ENCODE measurements at regions not wholly inside any gene's neighbourhood (a gene's known extent, or its start where the extent isn't known, plus 50 kb on each side); places are given as distances from the start of the nearest gene placed in this dataset.

- Mint-ChIP-seq H3K36me3 (no peaks in the 10 kb centered on the region), H3K27me3 (ENCODE audit: low read depth) (no peaks in the 10 kb centered on the region), H3K9me3 (no peaks in the 10 kb centered on the region), H3K4me3 (no peak overlapping the region), H3K4me1 (peaks cover 48% of the 10 kb centered on the region), H3K27ac (no peak overlapping the region)
- POLR2A ChIA-PET = no interaction called here
- CTCF ChIA-PET = no interaction called here
- ATAC-seq (peak; percentile 57), DNase-seq (ENCODE audit: low spot score) (no peak)
- TF ChIP-seq TCF7 (CRISPR knock-in tag; IDR thresholded peaks at IDR 0.05; ENCODE audit: low read depth) (no peak), NFE2L1 (CRISPR knock-in tag; IDR thresholded peaks at IDR 0.05) (no peak), ZNF219 (CRISPR knock-in tag; IDR thresholded peaks at IDR 0.05; ENCODE audit: borderline replicate concordance) (no peak), ZNF423 (CRISPR knock-in tag; IDR thresholded peaks at IDR 0.05) (no peak), ZSCAN18 (CRISPR knock-in tag; IDR thresholded peaks at IDR 0.05) (no peak), E2F1 (CRISPR knock-in tag; IDR thresholded peaks at IDR 0.05) (no peak)
Observed at GRCh38 chr13:40485611-40486517, 180.6 kb downstream of the FOXO1 start.

- no peak for TF ChIP-seq ERG (CRISPR knock-in tag; IDR thresholded peaks at IDR 0.05)
- TF ChIP-seq TCF7 (CRISPR knock-in tag; IDR thresholded peaks at IDR 0.05; ENCODE audit: low read depth) = no peak
- no peak for TF ChIP-seq KAT7 (CRISPR knock-in tag; IDR thresholded peaks at IDR 0.05; ENCODE audit: borderline replicate concordance)
- TF ChIP-seq GTF2I (CRISPR knock-in tag; conservative IDR thresholded peaks at IDR 0.05) = no peak
- TF ChIP-seq ZNF121 (CRISPR knock-in tag; IDR thresholded peaks at IDR 0.05) = no peak
- no peak for TF ChIP-seq E2F4 (CRISPR knock-in tag; IDR thresholded peaks at IDR 0.05; ENCODE audit: borderline replicate concordance, low read depth)
- no peak for TF ChIP-seq ZBTB43 (CRISPR knock-in tag; IDR thresholded peaks at IDR 0.05)
- no peak for TF ChIP-seq ATF6 (CRISPR knock-in tag; IDR thresholded peaks at IDR 0.05)
- no peak for TF ChIP-seq SOX15 (CRISPR knock-in tag; IDR thresholded peaks at IDR 0.05)
- no peak for TF ChIP-seq ELF4 (CRISPR knock-in tag; IDR thresholded peaks at IDR 0.05; ENCODE audit: low read depth)
- TF ChIP-seq CREM (CRISPR knock-in tag; IDR thresholded peaks at IDR 0.05) = no peak
- no peak for TF ChIP-seq TEAD4 (CRISPR knock-in tag; IDR thresholded peaks at IDR 0.05)
- no peak for TF ChIP-seq NR2C2 (CRISPR knock-in tag; IDR thresholded peaks at IDR 0.05)
- TF ChIP-seq NFE2L1 (CRISPR knock-in tag; IDR thresholded peaks at IDR 0.05) = no peak
- no peak for TF ChIP-seq GABPB1 (CRISPR knock-in tag; IDR thresholded peaks at IDR 0.05)
- TF ChIP-seq ZNF219 (CRISPR knock-in tag; IDR thresholded peaks at IDR 0.05; ENCODE audit: borderline replicate concordance) = no peak
- no peak for TF ChIP-seq ZSCAN18 (CRISPR knock-in tag; IDR thresholded peaks at IDR 0.05)
- no peak for TF ChIP-seq E2F1 (CRISPR knock-in tag; IDR thresholded peaks at IDR 0.05)
- CTCF ChIA-PET = no interaction called here
- POLR2A ChIA-PET = no interaction called here
- H3K36me3 Mint-ChIP-seq = no peaks in the 10 kb centered on the region
- peaks cover 40% of the 10 kb centered on the region for H3K4me1 Mint-ChIP-seq
- no peak overlapping the region for H3K27ac Mint-ChIP-seq
- no peak for DNase-seq (ENCODE audit: low spot score)
- H3K27me3 Mint-ChIP-seq (ENCODE audit: low read depth) = no peaks in the 10 kb centered on the region
- H3K4me3 Mint-ChIP-seq = no peak overlapping the region
- H3K9me3 Mint-ChIP-seq = no peaks in the 10 kb centered on the region
- ATAC-seq = no peak
Observed at GRCh38 chr13:40486518-40487163, 179.8 kb downstream of the FOXO1 start.
